H1 (cell line): ENCODE measurements at regions not wholly inside any gene's neighbourhood (a gene's known extent, or its start where the extent isn't known, plus 50 kb on each side); places are given as distances from the start of the nearest gene placed in this dataset.

Experiments used
- ASH2L ChIP-seq: fragments of 200-600, 300-600 bp; sonication (generic); IDR thresholded peaks from one replicate; pipeline ENCODE4 v1.7.1; 2017; ENCODE audit warnings: low read length
- BCL11A ChIP-seq, 2 experiments: IDR thresholded peaks; one replicate each; pipeline ENCODE4 v1.6.1; 2011; ENCODE audit warnings: low read depth in 2 of 2, low read length in 2 of 2, mild to moderate bottlenecking in 2 of 2
- MAX ChIP-seq: IDR thresholded peaks from 2 replicates; pipeline ENCODE4 v1.6.1; 2012; ENCODE audit warnings: inconsistent platforms
- POLR2AphosphoS5 ChIP-seq: IDR thresholded peaks from 2 replicates; pipeline ENCODE4 v1.6.1; 2011; ENCODE audit warnings: low read depth, low read length

GRCh38 chr22:48665311-48665995 lies 1162.2 kb downstream of the BRD1 start (continued):
- TF ChIP-seq ASH2L (no peak), MAX (no peak), BCL11A (IDR thresholded peaks at IDR 0.05; ENCODE audit: low read depth in 2 of 2, low read length in 2 of 2) (no peak), POLR2AphosphoS5 (no peak)
